Fibroblast of pulmonary artery (primary cell): ENCODE measurements at regions not wholly inside any gene's neighbourhood (a gene's known extent, or its start where the extent isn't known, plus 50 kb on each side); places are given as distances from the start of the nearest gene placed in this dataset.

Experiments
- DNase-seq: peaks from one replicate; pipeline ENCODE4 v3.0.0-alpha.2; 2010; ENCODE audit warnings: low read depth
- H3K4me3 ChIP-seq: replicated peaks from 2 replicates; pipeline ENCODE4 v1.5.1; 2011; ENCODE audit warnings: low read depth, mild to moderate bottlenecking, control low read depth, low read length, moderate library complexity
- TF ChIP-seq, protein P1 (sequence below): IDR thresholded peaks from 2 replicates; pipeline ENCODE4 v1.5.1; 2011; ENCODE audit warnings: mild to moderate bottlenecking, control low read depth, low read length, inconsistent platforms; ENCODE audit errors: missing control alignments

DNA sequence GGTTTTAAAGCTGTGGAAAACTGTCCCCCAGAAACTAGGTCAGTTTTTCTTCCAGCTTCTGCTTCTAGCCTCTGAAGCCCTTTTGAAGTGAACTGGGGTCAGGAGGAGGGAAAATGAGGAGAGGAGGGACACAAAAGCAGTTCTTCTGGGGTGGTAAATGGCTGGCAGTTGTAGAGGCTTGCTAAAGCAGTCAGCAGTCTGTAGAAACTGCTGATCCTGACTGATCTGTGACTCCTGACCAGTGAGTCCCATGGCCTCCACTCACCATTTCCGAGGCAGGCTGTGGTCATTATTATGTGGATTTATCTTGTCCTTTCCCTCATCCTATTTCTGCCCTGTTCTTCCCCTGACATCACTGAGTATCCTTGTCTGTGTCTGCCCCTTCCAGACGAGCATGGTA lies 276.4 kb upstream of the ROPN1 start:
- no peak overlapping the region for H3K4me3 ChIP-seq
- TF ChIP-seq, protein P1, sequence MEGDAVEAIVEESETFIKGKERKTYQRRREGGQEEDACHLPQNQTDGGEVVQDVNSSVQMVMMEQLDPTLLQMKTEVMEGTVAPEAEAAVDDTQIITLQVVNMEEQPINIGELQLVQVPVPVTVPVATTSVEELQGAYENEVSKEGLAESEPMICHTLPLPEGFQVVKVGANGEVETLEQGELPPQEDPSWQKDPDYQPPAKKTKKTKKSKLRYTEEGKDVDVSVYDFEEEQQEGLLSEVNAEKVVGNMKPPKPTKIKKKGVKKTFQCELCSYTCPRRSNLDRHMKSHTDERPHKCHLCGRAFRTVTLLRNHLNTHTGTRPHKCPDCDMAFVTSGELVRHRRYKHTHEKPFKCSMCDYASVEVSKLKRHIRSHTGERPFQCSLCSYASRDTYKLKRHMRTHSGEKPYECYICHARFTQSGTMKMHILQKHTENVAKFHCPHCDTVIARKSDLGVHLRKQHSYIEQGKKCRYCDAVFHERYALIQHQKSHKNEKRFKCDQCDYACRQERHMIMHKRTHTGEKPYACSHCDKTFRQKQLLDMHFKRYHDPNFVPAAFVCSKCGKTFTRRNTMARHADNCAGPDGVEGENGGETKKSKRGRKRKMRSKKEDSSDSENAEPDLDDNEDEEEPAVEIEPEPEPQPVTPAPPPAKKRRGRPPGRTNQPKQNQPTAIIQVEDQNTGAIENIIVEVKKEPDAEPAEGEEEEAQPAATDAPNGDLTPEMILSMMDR: no peak
- no peak for DNase-seq

DNA sequence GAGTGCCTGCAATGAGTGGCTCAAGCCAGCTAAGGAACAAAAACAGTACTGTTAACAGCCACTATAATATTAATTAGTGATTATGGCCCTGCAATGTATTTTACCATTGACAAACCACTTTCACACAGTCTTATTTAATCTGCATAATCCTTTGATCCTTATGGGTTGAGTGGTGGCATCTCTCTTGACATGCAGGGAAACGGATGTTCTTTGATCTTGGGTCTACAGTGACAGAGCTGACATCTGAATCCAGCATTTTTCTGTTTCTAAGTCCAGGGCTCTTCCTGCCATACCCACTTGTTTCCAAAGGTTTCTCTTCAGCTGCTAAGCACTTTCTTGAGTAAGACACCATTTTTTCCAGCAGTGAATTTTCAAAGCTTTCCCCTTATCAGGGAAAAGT lies 277.7 kb upstream of the ROPN1 start:
- no peak for DNase-seq
- TF ChIP-seq, protein P1: no peak
- no peak overlapping the region for H3K4me3 ChIP-seq

DNA sequence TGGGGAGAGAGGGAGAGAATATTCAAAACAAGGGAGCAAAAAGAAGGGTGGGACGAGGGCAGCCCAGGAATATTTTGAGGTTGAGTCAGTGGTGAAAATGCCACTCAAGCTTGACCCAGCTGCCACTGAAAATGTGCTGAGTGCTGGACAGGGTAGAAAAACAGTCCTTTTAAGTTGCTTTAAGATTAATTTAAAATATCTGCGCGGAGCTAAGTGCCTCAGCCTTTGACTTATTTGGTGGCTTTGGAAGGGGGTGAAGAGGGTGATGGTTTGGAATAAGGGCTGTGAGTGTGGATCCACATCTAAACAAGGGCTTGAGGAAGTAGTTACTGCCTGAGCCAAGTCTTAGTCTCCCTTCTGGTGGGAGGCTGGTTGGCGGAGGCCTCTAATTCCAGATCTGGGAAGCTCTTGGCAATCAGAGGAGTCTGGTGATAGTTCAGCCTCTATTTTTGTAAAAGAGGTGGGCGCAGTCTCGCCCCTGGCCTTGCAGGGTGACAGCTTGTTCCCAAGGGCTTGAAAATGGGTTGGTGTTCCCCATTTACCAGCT lies 280.8 kb upstream of the ROPN1 start:
- peak; percentile 34 for DNase-seq
- no peak overlapping the region for H3K4me3 ChIP-seq
- TF ChIP-seq, protein P1: no peak

DNA sequence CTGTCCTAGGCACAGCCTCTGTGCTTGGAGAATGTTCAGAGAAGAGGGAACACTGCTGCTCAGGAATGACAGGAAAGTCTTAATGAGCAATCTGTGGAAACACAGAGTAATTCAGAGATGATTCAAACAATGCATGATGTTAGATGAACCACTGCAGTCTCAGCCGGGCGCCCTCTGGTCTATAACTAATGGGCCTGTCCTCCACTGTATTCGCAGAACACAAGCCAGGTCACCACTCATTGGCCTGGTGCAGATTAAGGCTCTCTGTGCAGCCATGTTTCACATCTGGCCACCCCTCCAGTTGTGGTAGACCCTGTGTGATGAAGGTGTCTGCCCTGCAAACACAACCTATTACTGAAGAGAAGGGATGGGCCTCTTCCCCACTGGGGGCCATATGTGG lies 281.7 kb upstream of the ROPN1 start:
- TF ChIP-seq, protein P1: no peak
- no peak for DNase-seq
- H3K4me3 ChIP-seq: no peak overlapping the region

DNA sequence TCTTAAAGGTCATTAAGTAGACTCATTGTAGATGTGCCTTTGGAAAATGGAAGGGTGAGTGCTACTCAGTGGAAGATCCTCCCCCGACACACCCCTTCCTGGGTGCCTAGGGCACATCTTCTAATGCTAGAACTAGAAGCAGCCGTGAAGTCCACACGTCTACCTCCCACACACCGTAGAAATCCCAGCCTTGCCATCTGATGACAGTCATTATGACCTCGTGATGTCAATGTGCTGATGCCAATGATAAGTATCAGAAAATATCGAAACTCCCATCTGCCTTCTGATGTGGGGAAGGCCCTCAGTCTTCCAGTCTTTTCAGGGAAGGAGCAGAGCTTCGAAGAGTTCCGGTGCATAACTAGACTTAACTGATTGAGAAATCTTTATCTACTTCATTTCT lies 282.1 kb upstream of the ROPN1 start:
- TF ChIP-seq, protein P1: no peak
- H3K4me3 ChIP-seq: no peak overlapping the region
- no peak for DNase-seq

DNA sequence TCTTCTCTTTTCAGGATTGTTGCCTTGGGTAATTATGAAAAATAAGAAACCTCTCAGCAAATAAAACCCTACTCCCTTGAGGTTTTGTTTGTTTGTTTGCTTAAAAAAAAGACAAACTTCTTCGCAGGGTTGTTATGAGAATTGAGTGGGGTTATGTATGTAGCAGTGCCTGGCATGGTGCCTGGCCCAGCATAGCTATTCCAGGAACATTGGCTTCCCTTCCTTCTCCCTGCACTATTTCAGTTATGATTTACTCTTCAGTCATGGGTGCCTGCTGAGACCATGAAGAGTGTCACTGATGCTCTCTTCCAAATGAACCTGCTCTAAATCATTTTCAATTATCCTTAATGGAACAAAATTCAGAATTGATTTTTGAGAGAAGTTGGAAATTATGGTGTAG lies 283.5 kb upstream of the ROPN1 start:
- peak; percentile 19 for DNase-seq
- TF ChIP-seq, protein P1: no peak
- H3K4me3 ChIP-seq: no peak overlapping the region

DNA sequence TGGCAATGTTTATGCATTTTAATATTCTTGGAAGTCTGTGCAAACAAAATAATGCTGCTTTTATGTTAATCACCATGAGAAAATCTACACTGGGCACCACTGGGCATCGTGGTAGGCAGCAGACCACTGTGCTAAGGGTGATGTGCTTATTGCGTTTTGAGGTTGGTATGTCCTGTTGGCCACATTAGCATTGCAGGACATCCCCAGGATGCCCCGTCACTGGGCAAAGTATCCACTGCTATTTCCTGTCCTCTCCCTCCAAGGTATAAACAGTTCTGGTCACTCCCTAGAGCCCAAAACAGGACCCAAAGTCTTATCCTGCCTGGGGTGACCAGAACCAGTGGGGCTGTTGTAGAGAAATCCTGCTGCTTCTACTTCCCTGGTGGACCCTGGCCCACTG lies 284.2 kb upstream of the ROPN1 start:
- no peak overlapping the region for H3K4me3 ChIP-seq
- TF ChIP-seq, protein P1: no peak
- no peak for DNase-seq
